Thoracic aorta (tissue), 2 donors: ENCODE measurements at regions not wholly inside any gene's neighbourhood (a gene's known extent, or its start where the extent isn't known, plus 50 kb on each side); places are given as distances from the start of the nearest gene placed in this dataset.

Source experiments
- ATAC-seq: fragments of 150-250 bp; one replicate; pipeline ENCODE4 v1.8.0; 2017; ENCODE audit warnings: low read depth; ENCODE audit not compliant: insufficient number of reproducible peaks, low FRiP score
- DNase-seq: peaks from one replicate; pipeline ENCODE4 v3.0.0-alpha.2; 2020; ENCODE audit warnings: low spot score
- H3K27ac ChIP-seq, 2 donors: fragments of 200-600 bp; sonication (generic); 1 replicate in 1 of 2; 2 replicates in 1 of 2; pipeline ENCODE4 v1.5.1; 2016; ENCODE audit warnings: mild to moderate bottlenecking in 2 of 2, moderate library complexity in 2 of 2
- H3K27me3 ChIP-seq: fragments of 200-600 bp; sonication (generic); replicated peaks from 2 replicates; pipeline ENCODE4 v1.6.0; 2016; ENCODE audit warnings: mild to moderate bottlenecking; ENCODE audit not compliant: insufficient read depth
- H3K36me3 ChIP-seq: fragments of 200-600 bp; sonication (generic); one replicate; pipeline ENCODE4 v1.5.1; 2016
- H3K4me1 ChIP-seq, 2 donors: fragments of 200-600 bp; sonication (generic); 1 replicate in 1 of 2; 2 replicates in 1 of 2; pipeline versions ENCODE4 v1.5.1 to v1.6.0; 2016; ENCODE audit warnings: low read depth in 2 of 2, mild to moderate bottlenecking in 1 of 2; ENCODE audit not compliant: control insufficient read depth in 1 of 2
- H3K4me3 ChIP-seq: fragments of 200-600 bp; sonication (generic); 2 replicates; pipeline ENCODE4 v1.5.1; 2016; ENCODE audit warnings: mild to moderate bottlenecking
- H3K9me3 ChIP-seq: fragments of 200-600 bp; sonication (generic); 2 replicates; pipeline ENCODE4 v1.5.1; 2016
- CTCF ChIP-seq: fragments of 200-600 bp; sonication (generic); IDR thresholded peaks from one replicate; pipeline ENCODE4 v1.5.1; 2019; ENCODE audit warnings: antibody characterized with exemption

GRCh38 chr4:92172203-92172602, 131.6 kb upstream of the GRID2 start:
- H3K27ac ChIP-seq, result no peak overlapping the region
- H3K4me3 ChIP-seq, result no peak overlapping the region
- no peak for DNase-seq
- H3K4me1 ChIP-seq, result no peaks in the 10 kb centered on the region
- H3K27me3 ChIP-seq, result no peaks in the 10 kb centered on the region
- H3K9me3 ChIP-seq, result no peaks in the 10 kb centered on the region
- no peak for TF ChIP-seq CTCF
- no peak for ATAC-seq
- H3K36me3 ChIP-seq, result no peaks in the 10 kb centered on the region

- ATAC-seq, result no peak
- no peaks in the 10 kb centered on the region for H3K9me3 ChIP-seq
- no peaks in the 10 kb centered on the region for H3K27me3 ChIP-seq
- no peak overlapping the region for H3K27ac ChIP-seq
- H3K4me1 ChIP-seq, result no peaks in the 10 kb centered on the region
- H3K36me3 ChIP-seq, result no peaks in the 10 kb centered on the region
- no peak overlapping the region for H3K4me3 ChIP-seq
- TF ChIP-seq CTCF, result no peak
- DNase-seq, result no peak
These were observed 128.5 kb upstream of the GRID2 start for GRCh38 chr4:92175250-92175649.

GRCh38 chr4:92182006-92182735, 121.6 kb upstream of the GRID2 start:
- H3K27ac ChIP-seq, result no peak overlapping the region
- DNase-seq, result no peak
- H3K4me3 ChIP-seq, result no peak overlapping the region
- H3K27me3 ChIP-seq, result no peaks in the 10 kb centered on the region
- ATAC-seq, result no peak
- TF ChIP-seq CTCF, result no peak
- no peaks in the 10 kb centered on the region for H3K9me3 ChIP-seq
- H3K4me1 ChIP-seq, result no peaks in the 10 kb centered on the region
- no peaks in the 10 kb centered on the region for H3K36me3 ChIP-seq

GRCh38 chr4:92182736-92183407, 120.9 kb upstream of the GRID2 start:
- Histone ChIP-seq H3K9me3 (no peaks in the 10 kb centered on the region), H3K4me3 (no peak overlapping the region), H3K27ac (no peak overlapping the region), H3K4me1 (no peaks in the 10 kb centered on the region), H3K36me3 (no peaks in the 10 kb centered on the region), H3K27me3 (no peaks in the 10 kb centered on the region)
- TF ChIP-seq CTCF, result no peak
- ATAC-seq (no peak), DNase-seq (no peak)

GRCh38 chr4:92183825-92184224, 119.9 kb upstream of the GRID2 start:
- H3K27me3 ChIP-seq, result no peaks in the 10 kb centered on the region
- H3K4me1 ChIP-seq, result no peaks in the 10 kb centered on the region
- no peak for TF ChIP-seq CTCF
- no peak overlapping the region for H3K27ac ChIP-seq
- H3K36me3 ChIP-seq, result no peaks in the 10 kb centered on the region
- DNase-seq (no peak), ATAC-seq (no peak)
- H3K4me3 ChIP-seq, result no peak overlapping the region
- no peaks in the 10 kb centered on the region for H3K9me3 ChIP-seq
